Activated T-cell treated with anti-CD3 and anti-CD28 coated beads for 48 hours (primary cell): ENCODE measurements at regions not wholly inside any gene's neighbourhood (a gene's known extent, or its start where the extent isn't known, plus 50 kb on each side); places are given as distances from the start of the nearest gene placed in this dataset.

ENCODE experiments used
- DNase-seq: peaks from one replicate; pipeline ENCODE4 v3.0.0-alpha.2; 2020; ENCODE audit warnings: low read depth

- no peak for DNase-seq
These were observed 74.6 kb upstream of the GPC1 start for GRCh38 chr2:240360645-240361475.

GRCh38 chr2:240362216-240362755 lies 73.2 kb upstream of the GPC1 start:
- DNase-seq: no peak

- DNase-seq: no peak
These were observed 72.4 kb upstream of the GPC1 start for GRCh38 chr2:240362826-240363745.

- no peak for DNase-seq
These were observed 71.5 kb upstream of the GPC1 start for GRCh38 chr2:240363746-240364581.

GRCh38 chr2:240364582-240364960 lies 70.9 kb upstream of the GPC1 start:
- no peak for DNase-seq

GRCh38 chr2:240364961-240365775 lies 70.3 kb upstream of the GPC1 start:
- no peak for DNase-seq

- no peak for DNase-seq
These were observed 69.4 kb upstream of the GPC1 start for GRCh38 chr2:240365971-240366471.

- no peak for DNase-seq
These were observed 68.6 kb upstream of the GPC1 start for GRCh38 chr2:240366901-240367300.

GRCh38 chr2:240367721-240368120 lies 67.7 kb upstream of the GPC1 start:
- DNase-seq: no peak

- DNase-seq: no peak
These were observed 66.6 kb upstream of the GPC1 start for GRCh38 chr2:240368781-240369331.

GRCh38 chr2:240369335-240369734 lies 66.1 kb upstream of the GPC1 start:
- DNase-seq: no peak

- no peak for DNase-seq
These were observed 65.5 kb upstream of the GPC1 start for GRCh38 chr2:240369801-240370585.

- DNase-seq: no peak
These were observed 64.1 kb upstream of the GPC1 start for GRCh38 chr2:240371129-240372000.

GRCh38 chr2:240372101-240372500 lies 63.4 kb upstream of the GPC1 start:
- DNase-seq: no peak

- no peak for DNase-seq
These were observed 62.1 kb upstream of the GPC1 start for GRCh38 chr2:240373289-240373885.

- no peak for DNase-seq
These were observed 61.2 kb upstream of the GPC1 start for GRCh38 chr2:240374085-240374907.

- DNase-seq: no peak
These were observed 60.3 kb upstream of the GPC1 start for GRCh38 chr2:240375024-240375645.
